RPMI7951 (cell line): ENCODE measurements at regions not wholly inside any gene's neighbourhood (a gene's known extent, or its start where the extent isn't known, plus 50 kb on each side); places are given as distances from the start of the nearest gene placed in this dataset.
"Not testable (repeated sequence)": the region's sequence is repeated elsewhere in the genome, so short reads cannot be mapped to it uniquely, and the experiment has no call there.

ENCODE experiments used
- DNase-seq: peaks from one replicate; pipeline ENCODE4 v3.0.0-alpha.2; 2012; ENCODE audit warnings: low read depth

DNA sequence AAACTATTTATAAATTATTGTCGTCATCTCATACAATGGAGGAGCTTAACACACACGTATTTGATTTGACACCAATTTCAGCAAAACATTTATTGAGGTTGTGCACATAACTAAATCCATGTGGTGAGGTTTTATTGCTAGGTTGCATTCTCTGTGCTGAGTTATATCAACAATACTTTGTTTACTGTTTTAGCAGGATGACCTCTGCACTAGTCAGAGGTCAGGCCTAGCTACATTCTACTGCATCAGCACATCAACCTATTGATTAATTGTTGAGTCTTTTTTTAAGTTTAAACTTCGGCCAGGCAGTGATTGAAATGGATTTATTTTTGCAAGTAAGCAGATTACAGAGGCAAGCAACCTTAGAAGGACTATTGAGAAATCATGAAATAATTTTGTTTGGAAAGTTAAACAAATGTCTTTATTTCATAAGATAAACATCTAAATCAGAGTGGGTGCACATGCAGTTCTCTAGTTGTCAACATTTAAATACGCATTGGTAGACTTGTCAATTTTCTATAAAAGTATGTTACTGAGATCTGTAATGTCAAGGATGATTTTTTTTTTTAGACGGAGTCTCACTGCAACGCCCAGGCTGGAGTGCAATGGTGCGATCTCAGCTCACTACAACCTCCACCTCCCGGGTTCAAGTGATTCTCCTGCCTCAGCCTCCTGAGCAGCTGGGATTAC, 75.2 kb upstream of the CD28 start:
- DNase-seq: no peak

DNA sequence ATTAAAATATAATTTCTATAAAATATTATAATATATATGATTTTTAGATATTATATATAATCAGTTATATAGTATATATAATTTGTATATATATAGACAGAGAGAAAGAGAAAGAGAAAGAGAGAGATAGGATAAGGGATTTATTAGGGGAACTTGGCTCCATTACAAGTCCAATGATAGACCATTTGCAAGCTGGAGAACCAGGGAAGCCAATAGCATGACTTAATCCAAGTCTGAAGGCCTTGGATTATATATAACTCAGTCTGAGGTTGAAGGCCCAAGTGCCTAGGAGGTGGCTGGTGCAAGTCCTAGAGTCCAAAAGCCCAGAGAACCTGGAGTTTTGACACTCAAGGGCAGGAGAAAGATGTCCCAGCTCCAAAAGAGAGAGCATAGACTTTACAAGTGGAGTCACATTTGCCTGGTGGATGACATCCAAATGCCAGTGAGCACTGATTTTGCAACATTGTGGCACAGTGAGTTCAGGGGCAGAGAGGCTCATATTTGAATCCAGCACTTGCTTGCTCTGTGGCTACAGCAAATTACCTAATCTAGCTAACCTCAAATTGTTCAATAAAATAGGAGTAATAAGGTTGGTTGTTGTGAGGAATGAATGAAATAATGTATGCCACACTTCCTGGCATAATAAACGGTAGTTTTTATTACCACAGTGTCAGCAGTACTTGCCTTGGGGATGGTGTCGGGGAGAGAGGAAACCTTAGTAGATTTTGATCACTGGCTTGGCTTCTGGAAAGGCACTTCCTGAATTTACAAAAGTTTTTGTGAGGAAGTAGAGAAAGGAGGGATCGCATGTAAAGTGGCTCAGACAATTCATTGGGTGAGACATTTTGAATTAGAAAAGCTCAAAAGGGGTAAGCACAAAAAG, 69.6 kb upstream of the CD28 start:
- DNase-seq: peak; percentile 44

DNA sequence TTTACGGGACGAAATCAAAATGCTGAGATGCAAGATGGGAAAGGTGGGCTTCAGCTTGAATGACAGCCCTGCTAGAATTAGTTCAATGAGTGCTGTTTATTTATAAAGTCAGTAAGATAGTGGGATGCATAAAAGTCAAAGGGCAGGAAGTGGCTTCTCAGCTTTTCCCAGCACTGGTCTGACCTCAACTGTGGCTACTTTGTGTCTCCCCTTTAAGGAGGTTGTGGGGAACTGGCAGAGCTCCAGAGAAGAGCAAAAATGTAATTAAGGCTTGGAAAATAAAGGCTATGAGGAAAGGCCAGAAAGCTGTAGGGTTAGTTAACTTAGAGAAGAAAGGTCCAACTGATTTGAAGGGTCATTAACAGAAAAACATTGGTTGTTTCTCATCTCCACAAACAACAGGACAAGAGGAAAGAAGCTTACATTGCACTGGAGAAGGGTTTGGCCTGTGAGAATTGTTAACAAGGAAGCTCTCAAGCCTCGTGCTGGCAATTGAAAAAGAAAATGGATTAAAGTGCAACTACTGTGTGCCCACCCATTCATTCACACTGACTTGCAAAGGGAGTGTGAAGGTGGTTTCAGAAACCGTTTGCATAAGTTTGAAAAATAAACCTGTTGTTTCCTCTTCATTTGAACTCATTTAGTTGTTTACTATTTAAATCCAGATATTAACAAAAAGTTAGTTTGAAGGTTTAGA, 68.8 kb upstream of the CD28 start:
- peak; percentile 66 for DNase-seq

DNA sequence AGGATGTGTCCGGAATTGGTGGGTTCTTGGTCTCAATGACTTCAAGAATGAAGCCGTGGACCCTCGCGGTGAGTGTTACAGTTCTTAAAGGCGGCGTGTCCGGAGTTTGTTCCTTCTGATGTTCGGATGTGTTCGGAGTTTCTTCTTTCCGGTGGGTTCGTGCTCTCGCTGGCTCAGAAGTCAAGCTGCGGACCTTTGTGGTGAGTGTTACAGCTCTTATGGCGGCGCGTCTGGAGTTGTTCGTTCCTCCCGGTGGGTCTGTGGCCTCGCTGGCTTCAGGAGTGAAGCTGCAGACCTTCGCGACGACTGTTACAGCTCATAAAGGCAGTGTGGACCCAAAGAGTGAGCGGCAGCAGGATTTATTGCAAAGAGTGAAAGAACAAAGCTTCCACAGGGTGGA, 64.6 kb upstream of the CD28 start:
- not testable (repeated sequence) for DNase-seq

DNA sequence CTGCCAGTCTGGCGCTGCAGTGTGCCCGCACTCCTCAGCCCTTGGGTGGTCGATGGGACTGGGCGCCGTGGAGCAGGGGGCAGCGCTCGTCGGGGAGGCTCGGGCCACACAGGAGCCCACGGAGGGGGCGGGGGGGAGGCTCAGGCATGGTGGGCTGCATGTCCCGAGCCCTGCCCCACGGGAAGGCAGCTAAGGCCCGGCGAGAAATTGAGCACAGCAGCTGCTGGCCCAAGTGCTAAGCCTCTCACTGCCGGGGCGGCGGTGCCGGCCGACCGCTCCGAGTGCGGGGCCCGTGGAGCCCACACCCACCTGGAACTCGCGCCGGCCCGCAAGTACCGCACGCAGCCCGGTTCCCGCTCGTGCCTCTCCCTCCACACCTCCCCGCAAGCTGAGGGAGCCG, 63.6 kb upstream of the CD28 start:
- DNase-seq: not testable (repeated sequence)

DNA sequence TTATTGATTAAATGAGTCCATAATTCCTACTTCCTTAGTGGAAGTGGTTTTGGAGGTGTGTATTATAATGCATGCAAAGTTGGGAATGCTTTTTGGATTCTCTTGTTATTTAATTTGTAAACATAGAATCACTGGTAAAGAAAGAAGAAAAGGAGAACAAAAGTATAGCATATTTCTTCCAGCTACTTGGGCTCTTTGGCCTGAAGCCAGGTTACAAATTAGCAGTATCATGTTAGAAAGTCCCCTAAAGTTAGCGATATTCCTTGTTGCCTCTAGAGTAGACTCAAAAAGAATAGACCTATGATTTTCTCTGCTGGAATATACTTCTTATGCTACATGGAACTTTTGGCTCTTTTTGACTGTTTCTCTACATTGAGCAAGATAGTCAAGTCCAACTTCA, 60.6 kb upstream of the CD28 start:
- no peak for DNase-seq

DNA sequence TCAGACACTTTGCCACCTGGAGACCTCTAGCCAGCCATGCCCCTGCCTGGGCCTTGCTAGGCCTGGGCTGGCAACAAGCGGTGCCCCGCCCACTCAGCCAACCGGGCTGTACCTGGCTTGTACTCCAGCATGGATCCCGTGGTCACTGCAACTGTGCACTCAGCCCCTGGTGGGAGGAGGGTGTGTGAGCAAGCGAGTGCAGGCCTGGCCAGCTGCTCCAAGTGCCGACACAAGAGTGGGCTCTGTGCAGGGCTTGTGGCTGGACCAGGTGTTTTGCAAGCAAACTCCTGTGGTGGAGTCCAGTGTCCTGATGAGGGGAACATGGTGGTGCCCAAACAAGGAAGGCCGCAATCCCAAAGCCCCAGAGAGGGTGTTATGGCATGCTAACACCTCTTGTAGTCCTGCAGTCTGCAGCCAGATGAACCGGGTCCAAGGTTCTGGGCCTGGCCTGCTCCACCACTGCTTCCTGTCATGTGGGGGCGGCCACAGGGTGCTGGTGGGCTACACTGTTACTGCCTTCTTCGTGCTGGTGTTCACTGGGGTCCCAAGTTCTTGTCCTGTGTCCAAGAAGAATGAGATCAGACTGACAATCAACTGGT, 60.1 kb upstream of the CD28 start:
- DNase-seq: no peak

DNA sequence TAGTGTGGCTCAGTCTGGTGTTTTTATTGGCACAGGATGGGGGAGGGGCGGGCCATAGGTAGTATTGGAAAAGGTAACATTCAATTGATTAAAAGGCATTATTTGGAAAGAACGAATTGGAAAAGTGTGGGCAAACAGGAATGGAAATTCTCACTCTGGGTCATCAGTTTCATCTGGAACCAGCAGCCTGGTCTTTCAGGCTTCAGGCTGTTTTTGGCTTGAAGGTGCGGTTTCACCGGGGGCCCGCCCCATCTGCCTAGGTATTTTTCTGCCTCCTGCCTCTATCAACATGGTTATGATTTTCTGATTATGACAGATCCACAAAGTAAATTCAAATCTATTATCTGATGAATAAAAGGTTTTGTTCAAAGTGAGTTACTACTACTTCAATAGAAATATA, 59.5 kb upstream of the CD28 start:
- no peak for DNase-seq

DNA sequence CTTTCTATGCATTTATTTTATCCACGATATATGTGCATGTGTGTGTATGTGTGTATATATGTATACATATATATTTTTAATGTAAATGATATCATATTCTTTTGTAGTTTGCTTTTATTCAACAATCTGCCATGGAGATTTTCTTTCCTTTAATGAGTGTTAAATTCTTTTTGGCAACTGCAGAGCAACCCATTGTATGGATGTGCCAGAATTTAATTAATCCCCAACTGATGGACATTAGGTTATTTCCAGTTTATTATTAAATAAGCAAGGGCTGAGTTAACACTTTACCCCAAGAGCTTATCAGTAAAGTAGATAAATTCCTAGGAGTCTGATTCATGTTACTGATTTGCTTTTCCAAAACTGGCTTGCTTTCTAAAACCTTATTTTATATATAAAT, 58.9 kb upstream of the CD28 start:
- no peak for DNase-seq

DNA sequence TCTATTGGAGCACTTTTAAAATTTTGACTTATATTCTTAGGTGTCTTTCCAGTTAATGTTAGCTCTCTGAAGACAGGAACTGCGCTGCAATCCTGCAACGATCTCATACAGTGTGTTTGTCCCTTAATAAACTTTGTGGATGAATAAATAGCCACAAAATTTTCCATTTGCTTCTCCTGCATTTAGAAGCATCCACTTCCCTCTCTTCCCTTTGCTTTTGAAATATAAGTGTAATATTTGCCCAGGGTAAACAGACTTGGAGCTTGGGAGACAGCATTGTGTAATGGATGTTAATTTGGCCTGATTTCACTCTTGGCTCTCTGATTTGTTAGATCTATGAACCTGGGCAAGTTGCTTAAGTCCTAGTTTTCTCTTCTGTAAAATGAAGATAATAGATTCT, 58.2 kb upstream of the CD28 start:
- DNase-seq: no peak

DNA sequence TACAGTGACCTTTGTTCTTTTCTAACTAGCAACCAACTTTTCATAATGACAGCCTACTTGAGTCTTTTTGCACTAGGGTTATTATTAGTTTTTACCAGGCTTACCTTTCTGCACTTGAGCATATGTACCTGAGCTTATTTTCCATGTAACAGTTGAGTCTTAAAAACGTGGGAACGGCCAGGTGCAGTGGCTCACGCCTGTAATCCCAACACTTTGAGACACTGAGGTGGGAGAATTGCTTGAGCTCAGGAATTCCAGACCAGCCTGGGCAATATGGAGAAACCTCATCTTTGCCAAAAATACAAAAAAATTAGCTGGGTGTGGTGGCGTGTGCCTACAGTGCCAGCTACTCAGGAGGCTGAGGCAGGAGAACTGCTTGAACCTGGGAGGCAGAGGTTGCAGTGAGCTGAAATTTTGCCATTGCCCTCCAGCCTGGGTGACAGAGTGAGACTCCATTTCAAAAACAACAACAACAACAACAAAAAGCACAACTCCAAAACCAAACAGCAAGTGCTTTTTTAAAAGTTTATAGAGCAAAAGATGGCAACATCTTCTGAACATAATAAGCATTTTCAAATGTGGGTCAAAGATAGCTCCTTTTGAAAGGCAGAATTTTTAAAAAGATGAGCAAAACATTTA, 57.1 kb upstream of the CD28 start:
- no peak for DNase-seq

DNA sequence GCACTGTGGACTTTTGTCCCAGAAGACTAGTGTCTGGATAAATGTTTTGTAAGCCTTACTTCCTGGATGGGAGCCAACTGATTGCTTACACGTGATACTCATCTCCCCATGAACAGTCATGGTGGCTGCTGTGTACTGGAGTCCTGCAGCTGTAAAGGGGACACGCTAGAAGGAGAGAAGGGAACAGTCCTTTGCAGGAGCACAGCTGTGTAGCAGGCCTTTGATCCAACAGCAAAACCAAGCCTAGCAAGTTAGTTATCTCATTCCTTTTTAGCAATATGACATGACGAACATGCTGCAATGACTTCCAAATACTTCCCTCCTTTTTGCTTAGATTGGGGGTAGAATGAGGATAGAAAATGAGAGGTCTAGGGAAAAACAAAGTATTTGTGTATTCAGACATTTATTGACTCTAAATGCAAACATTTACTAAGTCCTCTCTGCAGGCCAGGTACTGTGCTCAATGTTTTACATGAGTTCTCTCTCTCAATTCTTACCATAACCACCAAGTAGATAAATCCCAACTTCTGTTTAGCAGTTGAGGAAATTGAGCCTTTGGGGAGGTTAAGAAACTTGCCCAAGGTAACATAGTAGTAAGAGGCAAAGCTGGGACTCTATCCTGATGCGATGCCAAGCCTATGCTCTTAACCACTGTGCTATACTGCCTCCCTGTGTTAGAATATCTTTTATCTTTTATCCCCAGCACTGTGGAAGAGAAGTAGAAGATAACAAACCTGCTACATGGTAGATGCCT, 55.4 kb upstream of the CD28 start:
- DNase-seq: peak; percentile 76

DNA sequence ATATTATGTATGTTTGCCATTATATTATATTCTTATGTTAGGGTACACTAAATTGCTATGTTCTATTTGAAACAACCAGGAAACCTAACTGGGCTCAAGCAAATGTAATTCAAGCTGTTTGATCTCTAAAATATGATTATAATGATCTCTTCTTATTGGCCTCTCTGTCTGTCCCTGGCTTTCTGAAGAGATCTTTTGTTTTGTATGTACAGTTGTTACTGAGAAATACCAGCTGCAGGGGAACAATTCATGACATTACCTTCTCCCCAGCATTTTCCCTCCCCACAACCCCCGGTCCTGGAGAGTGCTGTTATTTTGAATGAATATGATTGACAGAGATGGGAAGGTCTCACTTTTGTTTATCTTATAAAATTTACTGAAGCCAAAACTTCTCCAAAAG, 54.8 kb upstream of the CD28 start:
- DNase-seq: no peak

DNA sequence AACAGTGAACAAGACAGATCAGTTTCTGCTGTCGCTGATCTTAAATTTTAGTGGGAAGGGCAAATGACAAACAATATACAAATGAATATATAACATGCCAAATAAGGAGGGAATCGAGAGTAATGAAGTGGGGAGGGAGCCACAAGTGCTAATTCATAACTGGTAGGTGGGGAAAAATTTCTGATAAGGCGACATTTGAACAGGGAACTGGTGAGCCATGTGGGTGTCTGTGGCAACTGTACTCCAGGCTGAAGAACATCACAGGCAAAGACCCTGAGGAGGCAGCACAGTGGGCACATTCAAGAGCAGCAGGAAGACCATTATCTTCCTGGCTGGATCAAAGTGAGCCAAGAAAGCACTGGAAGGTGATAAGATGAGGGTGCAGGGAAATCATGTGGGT, 51.6 kb upstream of the CD28 start:
- DNase-seq: no peak

DNA sequence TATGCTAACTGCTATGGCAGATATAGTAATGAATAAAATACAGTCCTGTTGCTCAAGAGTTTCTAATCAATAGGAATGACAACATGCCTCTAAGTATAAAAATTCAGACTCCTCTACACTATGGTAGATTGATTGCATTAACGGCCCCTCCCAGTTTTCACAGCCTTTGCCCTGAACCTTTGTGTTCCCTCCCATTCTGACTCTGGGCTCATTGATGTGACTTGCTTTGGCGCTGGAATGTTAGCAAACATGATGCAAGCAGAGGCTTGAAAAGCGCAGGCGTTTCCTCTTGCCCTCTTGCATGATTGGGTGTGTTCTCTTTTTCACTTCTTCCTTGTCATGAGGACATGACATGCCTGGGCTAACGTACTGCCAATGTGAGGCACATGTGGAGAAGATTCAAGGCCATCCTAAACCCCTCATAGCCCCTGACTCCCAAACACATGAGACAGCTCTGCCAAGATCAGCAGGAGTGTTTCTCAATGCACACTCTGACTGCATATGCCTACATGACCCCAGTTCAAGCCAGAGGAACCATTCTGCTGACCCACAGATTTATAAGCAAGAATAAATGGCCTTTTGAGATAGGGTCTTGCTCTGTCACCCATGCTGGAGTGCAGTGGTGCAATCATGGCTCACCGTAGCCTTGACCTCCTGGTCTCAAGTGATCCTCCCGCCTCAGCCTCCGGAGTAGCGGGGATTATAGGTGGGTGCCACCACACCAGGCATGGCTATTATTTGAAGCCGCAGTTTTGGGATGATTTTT, 49.7 kb upstream of the CD28 start:
- no peak for DNase-seq
